ENCODE measurements at regions not wholly inside any gene's neighbourhood (a gene's known extent, or its start where the extent isn't known, plus 50 kb on each side); places are given as distances from the start of the nearest gene placed in this dataset.

GRCh38 chr10:65581426-65582026 lies 1344.3 kb upstream of the LRRTM3 start:
- peaks cover 30% of the 10 kb centered on the region for H3K9me3 Mint-ChIP-seq
- POLR2A ChIA-PET, result no interaction called here
- ATAC-seq (ENCODE audit: low read depth), result no peak

GRCh38 chr10:65602182-65602865 lies 1323.5 kb upstream of the LRRTM3 start:
- no peak for ATAC-seq (ENCODE audit: low read depth)
- ChIA-PET CTCF (no interaction called here), POLR2A (no interaction called here)
- Mint-ChIP-seq H3K9me3 (peaks cover 9% of the 10 kb centered on the region), H3K4me3 (no peak overlapping the region), H3K36me3 (ENCODE audit: low read depth) (no peaks in the 10 kb centered on the region), H3K4me1 (no peaks in the 10 kb centered on the region), H3K27me3 (no peaks in the 10 kb centered on the region), H3K27ac (no peak overlapping the region)
- DNase-seq, result no peak
- intact Hi-C loops (cut with micrococcal nuclease), result no loop called here
- no peak for TF ChIP-seq CTCF (IDR thresholded peaks at IDR 0.05)

More at GRCh38 chr10:65581426-65582026, 1344.3 kb upstream of the LRRTM3 start:
- Mint-ChIP-seq H3K27me3 (no peaks in the 10 kb centered on the region), H3K36me3 (ENCODE audit: low read depth) (no peaks in the 10 kb centered on the region), H3K27ac (no peak overlapping the region), H3K4me3 (no peak overlapping the region), H3K4me1 (no peaks in the 10 kb centered on the region)
- CTCF ChIA-PET, result no interaction called here
- intact Hi-C loops (cut with micrococcal nuclease), result no loop called here
- DNase-seq, result no peak
- TF ChIP-seq CTCF (IDR thresholded peaks at IDR 0.05), result no peak

- no peak for DNase-seq
- Mint-ChIP-seq H3K4me3 (no peak overlapping the region), H3K27ac (no peak overlapping the region), H3K4me1 (no peaks in the 10 kb centered on the region), H3K36me3 (ENCODE audit: low read depth) (no peaks in the 10 kb centered on the region), H3K9me3 (peaks cover 7% of the 10 kb centered on the region), H3K27me3 (no peaks in the 10 kb centered on the region)
- intact Hi-C loops (cut with micrococcal nuclease), result no loop called here
- CTCF ChIA-PET, result no interaction called here
- no peak for TF ChIP-seq CTCF (IDR thresholded peaks at IDR 0.05)
- POLR2A ChIA-PET, result no interaction called here
- no peak for ATAC-seq (ENCODE audit: low read depth)
These were observed 1314.2 kb upstream of the LRRTM3 start for GRCh38 chr10:65611592-65611991.

GRCh38 chr10:65614956-65615565 lies 1310.8 kb upstream of the LRRTM3 start:
- TF ChIP-seq CTCF (IDR thresholded peaks at IDR 0.05), result no peak

GRCh38 chr10:65618126-65618525 lies 1307.7 kb upstream of the LRRTM3 start:
- no peaks in the 10 kb centered on the region for H3K4me1 Mint-ChIP-seq
- TF ChIP-seq CTCF (IDR thresholded peaks at IDR 0.05), result no peak
- ChIA-PET CTCF (no interaction called here), POLR2A (no interaction called here)
- no peak for DNase-seq
- H3K36me3 Mint-ChIP-seq (ENCODE audit: low read depth), result no peaks in the 10 kb centered on the region
- H3K27me3 Mint-ChIP-seq, result no peaks in the 10 kb centered on the region
- intact Hi-C loops (cut with micrococcal nuclease), result no loop called here
- ATAC-seq (ENCODE audit: low read depth), result no peak
- H3K4me3 Mint-ChIP-seq, result no peak overlapping the region
- peaks cover 10% of the 10 kb centered on the region for H3K9me3 Mint-ChIP-seq
- H3K27ac Mint-ChIP-seq, result no peak overlapping the region

More at GRCh38 chr10:65614956-65615565, 1310.8 kb upstream of the LRRTM3 start:
- Mint-ChIP-seq H3K4me1 (no peaks in the 10 kb centered on the region), H3K27ac (no peak overlapping the region), H3K4me3 (no peak overlapping the region), H3K27me3 (no peaks in the 10 kb centered on the region), H3K9me3 (peaks cover 7% of the 10 kb centered on the region), H3K36me3 (ENCODE audit: low read depth) (no peaks in the 10 kb centered on the region)
- intact Hi-C loops (cut with micrococcal nuclease), result no loop called here
- no peak for ATAC-seq (ENCODE audit: low read depth)
- ChIA-PET POLR2A (no interaction called here), CTCF (no interaction called here)
- no peak for DNase-seq
